GM12878 (cell line): ENCODE measurements at regions not wholly inside any gene's neighbourhood (a gene's known extent, or its start where the extent isn't known, plus 50 kb on each side); places are given as distances from the start of the nearest gene placed in this dataset.

ENCODE experiments used
- ATAC-seq: fragments of 200-7000 bp; cut with Tn5 transposase; 3 replicates; pipeline ENCODE4 v1.9.1; 2020; ENCODE audit warnings: mild to moderate bottlenecking, moderate library complexity
- BruUV-seq: library from RNA; stranded (reverse); fragments of 400-500 nt; replicated peaks from 2 replicates; lab custom pipeline; 2021; lab: Mats Ljungman, UMichigan
- CTCF ChIA-PET: fragments of 300-600 bp; sonication (Branson Sonifier 250); formaldehyde crosslinking; extraction: SDS; loops from one replicate; lab custom pipeline; 2021; ENCODE audit warnings: inconsistent platforms; lab: Yijun Ruan, JAX
- POLR2A ChIA-PET: fragments of 350-600 bp; formaldehyde crosslinking; extraction: SDS; loops from one replicate; lab custom pipeline; 2021; ENCODE audit warnings: inconsistent platforms; lab: Charles Lee
- RAD21 ChIA-PET: fragments of 300-600 bp; sonication (Branson Sonifier 250); formaldehyde crosslinking; loops from one replicate; lab custom pipeline; 2023; ENCODE audit warnings: antibody characterized with exemption; ENCODE audit not compliant: unreplicated experiment; lab: Charles Lee
- SMC1A ChIA-PET: fragments of 300-600 bp; sonication (Branson Sonifier 250); formaldehyde crosslinking; loops from one replicate; lab custom pipeline; 2023; ENCODE audit not compliant: unreplicated experiment, uncharacterized antibody; lab: Charles Lee
- DNase-seq: peaks from one replicate; pipeline ENCODE4 v3.0.0-alpha.2; 2011; ENCODE audit warnings: low read depth, low spot score
- FAIRE-seq: peaks from 3 replicates; lab custom pipeline; 2011; peaks lifted over from hg19 to GRCh38; lab: Jason Lieb, UNC
- H2AFZ ChIP-seq: 2 replicates; pipeline ENCODE4 v1.6.0; 2011; ENCODE audit warnings: low read depth, low read length, control low read depth; ENCODE audit not compliant: control insufficient read depth
- H3K27ac ChIP-seq: 2 replicates; pipeline ENCODE4 v1.5.1; 2011; ENCODE audit warnings: control low read depth; ENCODE audit not compliant: control insufficient read depth, insufficient read depth
- H3K27me3 ChIP-seq, 2 experiments: replicated peaks in 1 of 2; 2 replicates each; pipeline versions ENCODE4 v1.6.0 to v1.6.1; 2011; ENCODE audit warnings: low read length in 1 of 2; ENCODE audit not compliant: control insufficient read depth in 2 of 2, insufficient read depth in 2 of 2
- H3K36me3 ChIP-seq, 2 experiments: 2 replicates each; pipeline ENCODE4 v1.5.1; 2011; ENCODE audit warnings: low read length in 1 of 2; ENCODE audit not compliant: control insufficient read depth in 2 of 2, insufficient read depth in 2 of 2
- H3K4me1 ChIP-seq: 2 replicates; pipeline ENCODE4 v1.6.1; 2011; ENCODE audit warnings: mild to moderate bottlenecking, low read length, moderate library complexity, mixed read lengths; ENCODE audit not compliant: control insufficient read depth, insufficient read depth
- H3K4me2 ChIP-seq: 2 replicates; pipeline ENCODE4 v1.6.0; 2011; ENCODE audit warnings: control low read depth; ENCODE audit not compliant: control insufficient read depth, insufficient read depth
- H3K4me3 ChIP-seq: fragments of 200-600 bp; sonication (generic); 2 replicates; pipeline ENCODE4 v1.5.1; 2016
- H3K79me2 ChIP-seq: 2 replicates; pipeline ENCODE4 v1.6.0; 2011; ENCODE audit warnings: low read length; ENCODE audit not compliant: control insufficient read depth, insufficient read depth
- H3K9ac ChIP-seq: 2 replicates; pipeline ENCODE4 v1.8.0; 2011; ENCODE audit warnings: low read length, control low read depth, mixed read lengths; ENCODE audit not compliant: control insufficient read depth, insufficient read depth
- H3K9me3 ChIP-seq: replicated peaks from 3 replicates; pipeline ENCODE4 v1.5.1; 2011; ENCODE audit warnings: mild to moderate bottlenecking, low read length; ENCODE audit not compliant: control insufficient read depth, insufficient read depth
- H4K20me1 ChIP-seq: 2 replicates; pipeline ENCODE4 v1.6.0; 2011; ENCODE audit not compliant: control insufficient read depth, insufficient read depth
- CBFB ChIP-seq: IDR thresholded peaks from 2 replicates; pipeline ENCODE4 v1.6.1; 2016; ENCODE audit warnings: antibody characterized with exemption, low read depth
- FOS ChIP-seq: IDR thresholded peaks from 3 replicates; pipeline ENCODE4 v1.6.1; 2011; ENCODE audit warnings: borderline replicate concordance; ENCODE audit not compliant: insufficient read length; ENCODE audit errors: extremely low read depth
- HDAC2 ChIP-seq: fragments of 200-600 bp; sonication (generic); IDR thresholded peaks from 2 replicates; pipeline ENCODE4 v1.6.1; 2017
- HDGF ChIP-seq: fragments of 450-650 bp; IDR thresholded peaks from 2 replicates; pipeline ENCODE4 v1.6.1; 2016; ENCODE audit warnings: antibody characterized with exemption
- IRF4 ChIP-seq: IDR thresholded peaks from 2 replicates; pipeline ENCODE4 v1.6.1; 2011; ENCODE audit warnings: low read depth, low read length
- JUNB ChIP-seq: IDR thresholded peaks from 2 replicates; pipeline ENCODE4 v1.6.1; 2016; ENCODE audit warnings: antibody characterized with exemption, mild to moderate bottlenecking
- NR2C2 ChIP-seq: IDR thresholded peaks from 2 replicates; pipeline ENCODE4 v1.6.1; 2011; ENCODE audit warnings: borderline replicate concordance, low read depth; ENCODE audit not compliant: control insufficient read depth, insufficient read length
- NRF1 ChIP-seq: conservative IDR thresholded peaks from 2 replicates; pipeline ENCODE4 v1.6.1; 2011; ENCODE audit warnings: mild to moderate bottlenecking, low read depth, low read length, improper control_type of control experiment
- SMARCA5 ChIP-seq: fragments of 450-650 bp; IDR thresholded peaks from 2 replicates; pipeline ENCODE4 v1.6.1; 2017; ENCODE audit warnings: mild to moderate bottlenecking
- SPI1 ChIP-seq: IDR thresholded peaks from 2 replicates; pipeline ENCODE4 v1.6.1; 2011; ENCODE audit warnings: low read depth, mild to moderate bottlenecking, low read length, moderate library complexity, borderline replicate concordance; ENCODE audit not compliant: insufficient read depth
- YY1 ChIP-seq: IDR thresholded peaks from 2 replicates; pipeline ENCODE4 v1.6.1; 2011; ENCODE audit warnings: low read depth, mild to moderate bottlenecking, low read length
- ZNF217 ChIP-seq: fragments of 450-650 bp; IDR thresholded peaks from 2 replicates; pipeline ENCODE4 v1.6.1; 2017; ENCODE audit warnings: antibody characterized with exemption, mild to moderate bottlenecking
- ZSCAN29 ChIP-seq: fragments of 450-650 bp; IDR thresholded peaks from 2 replicates; pipeline ENCODE4 v1.6.1; 2017; ENCODE audit warnings: mild to moderate bottlenecking, moderate library complexity
- WGBS: methylation state at CpG from one replicate; pipeline ENCODE4 v1.1.6; 2016; ENCODE audit warnings: low lambda C conversion rate; ENCODE audit not compliant: insufficient replicate concordance, insufficient coverage; ENCODE audit errors: missing lambda C conversion rate; 5-methylcytosine and 5-hydroxymethylcytosine counted together
- in situ Hi-C: fragments of 300-500 bp; cut with MboI; formaldehyde crosslinking; loops from 9 replicates; pipeline ENCODE4 v1.14.3; 2018; ENCODE audit warnings: mixed read lengths
- intact Hi-C: fragments of 100-400 bp; cut with micrococcal nuclease; formaldehyde crosslinking; loops from one replicate; pipeline ENCODE4 v1.14.2; 2022; ENCODE audit not compliant: unreplicated experiment
- TF ChIP-seq, protein P1 (sequence below): fragments of 450-650 bp; IDR thresholded peaks from 2 replicates; pipeline ENCODE4 v1.6.1; 2016; ENCODE audit warnings: mild to moderate bottlenecking
- TF ChIP-seq, protein P2 (sequence below): fragments of 450-650 bp; IDR thresholded peaks from 2 replicates; pipeline ENCODE4 v1.6.1; 2014; ENCODE audit warnings: mild to moderate bottlenecking
- TF ChIP-seq, protein P3 (sequence below): IDR thresholded peaks from 2 replicates; pipeline ENCODE4 v1.6.1; 2011; ENCODE audit warnings: borderline replicate concordance, low read depth, mild to moderate bottlenecking, moderate library complexity, low read length; ENCODE audit not compliant: insufficient read depth, poor library complexity, severe bottlenecking

DNA sequence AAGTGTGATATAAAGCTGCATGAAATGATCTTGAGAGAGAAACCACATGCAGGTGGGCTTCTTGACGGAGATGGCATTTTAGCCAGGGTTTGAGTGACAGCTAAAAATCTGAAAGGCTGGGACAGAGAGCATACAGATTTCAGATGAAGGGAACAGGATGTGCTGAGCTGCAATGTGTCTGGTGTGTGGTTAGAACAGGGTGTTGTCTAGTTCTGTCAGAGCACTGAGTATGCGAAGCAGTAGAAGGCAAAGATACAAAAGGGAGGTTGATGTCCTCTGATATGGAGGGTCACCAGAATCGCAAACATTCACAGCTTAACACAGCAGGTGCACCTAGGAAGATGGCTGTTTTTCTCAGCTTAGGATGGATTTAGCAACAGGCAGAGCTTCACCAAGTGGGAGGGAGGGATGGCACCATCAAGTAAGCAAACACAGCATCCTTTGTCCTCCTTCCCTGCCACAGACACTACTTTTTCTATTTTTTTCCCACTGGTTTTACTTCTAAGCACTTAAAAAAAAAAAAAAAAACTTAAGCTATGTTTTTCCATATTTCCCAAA, 182.5 kb downstream of the TMX3 start:
- RAD21 ChIA-PET, result interaction anchor here (0.7 kb wide), 1 partner anchor 1248 kb away, joined by 3 read pairs; no protein-coding TSS in a partner anchor
- ATAC-seq, result peak; percentile 20; the same call in 1 of the 3 replicates
- Histone ChIP-seq H3K4me1 (no peaks in the 10 kb centered on the region), H3K27ac (no peak overlapping the region)
- TF ChIP-seq, protein P1, sequence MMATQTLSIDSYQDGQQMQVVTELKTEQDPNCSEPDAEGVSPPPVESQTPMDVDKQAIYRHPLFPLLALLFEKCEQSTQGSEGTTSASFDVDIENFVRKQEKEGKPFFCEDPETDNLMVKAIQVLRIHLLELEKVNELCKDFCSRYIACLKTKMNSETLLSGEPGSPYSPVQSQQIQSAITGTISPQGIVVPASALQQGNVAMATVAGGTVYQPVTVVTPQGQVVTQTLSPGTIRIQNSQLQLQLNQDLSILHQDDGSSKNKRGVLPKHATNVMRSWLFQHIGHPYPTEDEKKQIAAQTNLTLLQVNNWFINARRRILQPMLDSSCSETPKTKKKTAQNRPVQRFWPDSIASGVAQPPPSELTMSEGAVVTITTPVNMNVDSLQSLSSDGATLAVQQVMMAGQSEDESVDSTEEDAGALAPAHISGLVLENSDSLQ, result 0 out of 2 replicates have a peak, but pooled peaks have one; percentile 17
- TF ChIP-seq SMARCA5 (no peak), FOS (no peak), ZSCAN29 (no peak)
- TF ChIP-seq, all 136 proteins: peak for 1
- Histone ChIP-seq H3K79me2 (no peaks in the 10 kb centered on the region), H3K9me3 (no peaks in the 10 kb centered on the region), H3K4me2 (no peak overlapping the region), H2AFZ (no peak overlapping the region), H3K4me3 (no peak overlapping the region), H4K20me1 (no peaks in the 10 kb centered on the region), H3K9ac (no peak overlapping the region), H3K36me3 (no peaks in the 10 kb centered on the region), H3K27me3 (no peaks in the 10 kb centered on the region)
- ChIA-PET SMC1A (no interaction called here), CTCF (interaction anchor here (1.5 kb wide), 1 partner anchor 15 kb away, joined by 5 read pairs; no protein-coding TSS in a partner anchor), POLR2A (interaction anchor here (0.7 kb wide), 1 partner anchor 375 kb away, joined by 3 read pairs; no protein-coding TSS in a partner anchor)
- intact Hi-C loops (no loop called here), in situ Hi-C loops (no loop called here)
- BruUV-seq, result no TSS peak
- FAIRE-seq (no peak), DNase-seq (no peak)
- 36% methylated on average over 3 of the region's 3 CpGs for WGBS

DNA sequence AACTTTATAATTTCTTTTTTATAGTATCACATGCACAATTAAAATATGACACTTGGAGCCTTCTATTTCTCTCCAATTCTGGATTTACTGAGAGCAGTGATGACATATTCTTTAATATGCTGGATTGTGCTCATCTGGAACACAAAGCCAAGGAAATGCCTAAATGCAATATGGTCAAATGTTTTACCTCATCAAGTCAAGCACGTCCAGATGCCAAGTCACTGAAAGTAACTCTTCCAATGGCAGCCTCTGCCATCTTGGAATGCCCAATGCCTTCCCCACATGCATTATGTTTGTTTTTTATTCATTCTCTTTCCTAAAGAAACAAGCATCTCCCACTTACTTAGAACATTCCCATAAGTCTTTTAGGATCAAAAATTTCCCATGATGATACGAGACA, 189.8 kb downstream of the TMX3 start:
- ChIA-PET SMC1A (no interaction called here), RAD21 (no interaction called here), POLR2A (no interaction called here), CTCF (no interaction called here)
- Histone ChIP-seq H3K4me2 (no peak overlapping the region), H2AFZ (no peak overlapping the region), H3K4me1 (no peaks in the 10 kb centered on the region), H3K27me3 (no peaks in the 10 kb centered on the region), H3K9ac (no peak overlapping the region), H3K79me2 (no peaks in the 10 kb centered on the region), H3K27ac (no peak overlapping the region), H3K9me3 (no peaks in the 10 kb centered on the region), H3K4me3 (no peak overlapping the region), H3K36me3 (no peaks in the 10 kb centered on the region), H4K20me1 (no peaks in the 10 kb centered on the region)
- intact Hi-C loops (no loop called here), in situ Hi-C loops (no loop called here)
- no peak for DNase-seq
- no TSS peak for BruUV-seq
- WGBS, result 0% methylated on average over 2 of the region's 2 CpGs
- no peak for FAIRE-seq
- ATAC-seq, result no peak
- no peak for TF ChIP-seq NRF1
- TF ChIP-seq HDGF, result no peak
- no peak for TF ChIP-seq CBFB
- TF ChIP-seq, protein P2, sequence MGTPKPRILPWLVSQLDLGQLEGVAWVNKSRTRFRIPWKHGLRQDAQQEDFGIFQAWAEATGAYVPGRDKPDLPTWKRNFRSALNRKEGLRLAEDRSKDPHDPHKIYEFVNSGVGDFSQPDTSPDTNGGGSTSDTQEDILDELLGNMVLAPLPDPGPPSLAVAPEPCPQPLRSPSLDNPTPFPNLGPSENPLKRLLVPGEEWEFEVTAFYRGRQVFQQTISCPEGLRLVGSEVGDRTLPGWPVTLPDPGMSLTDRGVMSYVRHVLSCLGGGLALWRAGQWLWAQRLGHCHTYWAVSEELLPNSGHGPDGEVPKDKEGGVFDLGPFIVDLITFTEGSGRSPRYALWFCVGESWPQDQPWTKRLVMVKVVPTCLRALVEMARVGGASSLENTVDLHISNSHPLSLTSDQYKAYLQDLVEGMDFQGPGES, result no peak
- no peak for TF ChIP-seq ZNF217
- TF ChIP-seq NR2C2, result no peak
- no peak for TF ChIP-seq IRF4
- TF ChIP-seq, protein P3, sequence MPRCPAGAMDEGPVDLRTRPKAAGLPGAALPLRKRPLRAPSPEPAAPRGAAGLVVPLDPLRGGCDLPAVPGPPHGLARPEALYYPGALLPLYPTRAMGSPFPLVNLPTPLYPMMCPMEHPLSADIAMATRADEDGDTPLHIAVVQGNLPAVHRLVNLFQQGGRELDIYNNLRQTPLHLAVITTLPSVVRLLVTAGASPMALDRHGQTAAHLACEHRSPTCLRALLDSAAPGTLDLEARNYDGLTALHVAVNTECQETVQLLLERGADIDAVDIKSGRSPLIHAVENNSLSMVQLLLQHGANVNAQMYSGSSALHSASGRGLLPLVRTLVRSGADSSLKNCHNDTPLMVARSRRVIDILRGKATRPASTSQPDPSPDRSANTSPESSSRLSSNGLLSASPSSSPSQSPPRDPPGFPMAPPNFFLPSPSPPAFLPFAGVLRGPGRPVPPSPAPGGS, result no peak
- no peak for TF ChIP-seq SPI1
- no peak for TF ChIP-seq HDAC2
- TF ChIP-seq YY1, result no peak
- no peak for TF ChIP-seq JUNB
